GM12878 (cell line): ENCODE measurements at regions not wholly inside any gene's neighbourhood (a gene's known extent, or its start where the extent isn't known, plus 50 kb on each side); places are given as distances from the start of the nearest gene placed in this dataset.

Experiments used
- ATAC-seq: fragments of 200-7000 bp; cut with Tn5 transposase; 3 replicates; pipeline ENCODE4 v1.9.1; 2020; ENCODE audit warnings: mild to moderate bottlenecking, moderate library complexity
- BruUV-seq: library from RNA; stranded (reverse); fragments of 400-500 nt; replicated peaks from 2 replicates; lab custom pipeline; 2021; lab: Mats Ljungman, UMichigan
- CTCF ChIA-PET: fragments of 300-600 bp; sonication (Branson Sonifier 250); formaldehyde crosslinking; extraction: SDS; loops from one replicate; lab custom pipeline; 2021; ENCODE audit warnings: inconsistent platforms; lab: Yijun Ruan, JAX
- POLR2A ChIA-PET: fragments of 350-600 bp; formaldehyde crosslinking; extraction: SDS; loops from one replicate; lab custom pipeline; 2021; ENCODE audit warnings: inconsistent platforms; lab: Charles Lee
- RAD21 ChIA-PET: fragments of 300-600 bp; sonication (Branson Sonifier 250); formaldehyde crosslinking; loops from one replicate; lab custom pipeline; 2023; ENCODE audit warnings: antibody characterized with exemption; ENCODE audit not compliant: unreplicated experiment; lab: Charles Lee
- SMC1A ChIA-PET: fragments of 300-600 bp; sonication (Branson Sonifier 250); formaldehyde crosslinking; loops from one replicate; lab custom pipeline; 2023; ENCODE audit not compliant: unreplicated experiment, uncharacterized antibody; lab: Charles Lee
- DNase-seq: peaks from one replicate; pipeline ENCODE4 v3.0.0-alpha.2; 2011; ENCODE audit warnings: low read depth, low spot score
- FAIRE-seq: peaks from 3 replicates; lab custom pipeline; 2011; peaks lifted over from hg19 to GRCh38; lab: Jason Lieb, UNC
- H2AFZ ChIP-seq: 2 replicates; pipeline ENCODE4 v1.6.0; 2011; ENCODE audit warnings: low read depth, low read length, control low read depth; ENCODE audit not compliant: control insufficient read depth
- H3K27ac ChIP-seq: 2 replicates; pipeline ENCODE4 v1.5.1; 2011; ENCODE audit warnings: control low read depth; ENCODE audit not compliant: control insufficient read depth, insufficient read depth
- H3K27me3 ChIP-seq, 2 experiments: replicated peaks in 1 of 2; 2 replicates each; pipeline versions ENCODE4 v1.6.0 to v1.6.1; 2011; ENCODE audit warnings: low read length in 1 of 2; ENCODE audit not compliant: control insufficient read depth in 2 of 2, insufficient read depth in 2 of 2
- H3K36me3 ChIP-seq, 2 experiments: 2 replicates each; pipeline ENCODE4 v1.5.1; 2011; ENCODE audit warnings: low read length in 1 of 2; ENCODE audit not compliant: control insufficient read depth in 2 of 2, insufficient read depth in 2 of 2
- H3K4me1 ChIP-seq: 2 replicates; pipeline ENCODE4 v1.6.1; 2011; ENCODE audit warnings: mild to moderate bottlenecking, low read length, moderate library complexity, mixed read lengths; ENCODE audit not compliant: control insufficient read depth, insufficient read depth
- H3K4me2 ChIP-seq: 2 replicates; pipeline ENCODE4 v1.6.0; 2011; ENCODE audit warnings: control low read depth; ENCODE audit not compliant: control insufficient read depth, insufficient read depth
- H3K4me3 ChIP-seq: fragments of 200-600 bp; sonication (generic); 2 replicates; pipeline ENCODE4 v1.5.1; 2016
- H3K79me2 ChIP-seq: 2 replicates; pipeline ENCODE4 v1.6.0; 2011; ENCODE audit warnings: low read length; ENCODE audit not compliant: control insufficient read depth, insufficient read depth
- H3K9ac ChIP-seq: 2 replicates; pipeline ENCODE4 v1.8.0; 2011; ENCODE audit warnings: low read length, control low read depth, mixed read lengths; ENCODE audit not compliant: control insufficient read depth, insufficient read depth
- H3K9me3 ChIP-seq: replicated peaks from 3 replicates; pipeline ENCODE4 v1.5.1; 2011; ENCODE audit warnings: mild to moderate bottlenecking, low read length; ENCODE audit not compliant: control insufficient read depth, insufficient read depth
- H4K20me1 ChIP-seq: 2 replicates; pipeline ENCODE4 v1.6.0; 2011; ENCODE audit not compliant: control insufficient read depth, insufficient read depth
- NBN ChIP-seq: fragments of 450-650 bp; IDR thresholded peaks from 2 replicates; pipeline ENCODE4 v1.6.1; 2016
- RAD21 ChIP-seq: IDR thresholded peaks from 2 replicates; pipeline ENCODE4 v1.6.1; 2011; ENCODE audit warnings: mild to moderate bottlenecking, low read depth, low read length, moderate library complexity; ENCODE audit not compliant: insufficient read depth
- SMC3 ChIP-seq: IDR thresholded peaks from 2 replicates; pipeline ENCODE4 v1.6.1; 2011; ENCODE audit warnings: low read length, improper control_type of control experiment, borderline replicate concordance
- TARDBP ChIP-seq: IDR thresholded peaks from 2 replicates; pipeline ENCODE4 v1.6.1; 2016; ENCODE audit warnings: borderline replicate concordance
- ZBTB33 ChIP-seq: fragments of 450-650 bp; IDR thresholded peaks from 2 replicates; pipeline ENCODE4 v1.6.1; 2017; ENCODE audit warnings: mild to moderate bottlenecking
- WGBS: methylation state at CpG from one replicate; pipeline ENCODE4 v1.1.6; 2016; ENCODE audit warnings: low lambda C conversion rate; ENCODE audit not compliant: insufficient replicate concordance, insufficient coverage; ENCODE audit errors: missing lambda C conversion rate; 5-methylcytosine and 5-hydroxymethylcytosine counted together
- in situ Hi-C: fragments of 300-500 bp; cut with MboI; formaldehyde crosslinking; loops from 9 replicates; pipeline ENCODE4 v1.14.3; 2018; ENCODE audit warnings: mixed read lengths
- intact Hi-C: fragments of 100-400 bp; cut with micrococcal nuclease; formaldehyde crosslinking; loops from one replicate; pipeline ENCODE4 v1.14.2; 2022; ENCODE audit not compliant: unreplicated experiment
- TF ChIP-seq, protein P1 (sequence below), 3 experiments: IDR thresholded peaks in 2 of 3; conservative IDR thresholded peaks in 1 of 3; 2 replicates each; pipeline ENCODE4 v1.5.1; 2011; ENCODE audit warnings: low read depth in 3 of 3, low read length in 3 of 3, mild to moderate bottlenecking in 3 of 3, control low read depth in 2 of 3, moderate library complexity in 2 of 3, inconsistent platforms in 1 of 3, mixed read lengths in 1 of 3; ENCODE audit not compliant: control insufficient read depth in 2 of 3, insufficient read depth in 1 of 3; ENCODE audit errors: extremely low read depth in 1 of 3
- TF ChIP-seq, protein P2 (sequence below): fragments of 450-650 bp; IDR thresholded peaks from 2 replicates; pipeline ENCODE4 v1.6.1; 2017; ENCODE audit warnings: mild to moderate bottlenecking, low read depth, inconsistent platforms; ENCODE audit not compliant: poor library complexity, severe bottlenecking

DNA sequence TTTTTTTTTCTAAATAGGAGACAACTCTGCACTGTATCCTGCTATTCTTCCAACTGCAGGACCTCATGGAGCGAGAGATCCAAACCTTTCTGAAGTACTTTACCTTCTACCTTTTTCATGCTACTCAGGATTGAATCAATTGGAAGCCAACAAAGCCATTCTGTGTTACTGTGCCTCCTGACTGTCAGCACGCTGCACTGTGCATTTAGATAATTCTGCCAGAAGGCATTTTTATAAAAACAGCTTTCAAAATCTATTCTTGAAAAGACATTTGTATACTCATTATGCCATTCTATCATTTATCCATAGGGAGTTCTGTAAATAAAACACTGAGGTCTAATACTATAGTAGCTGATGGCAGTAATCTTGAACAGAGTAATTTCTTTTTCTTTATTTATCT, 142.8 kb downstream of the SLIT2 start (continued):
- TF ChIP-seq ZBTB33 (no peak), TARDBP (no peak)

GRCh38 chr4:20395160-20395773, 143.6 kb downstream of the SLIT2 start:
- in situ Hi-C loops (no loop called here), intact Hi-C loops (loop anchor here (1.0 to 10.0 kb wide), 2 partner anchors 290 to 1190 kb away; no protein-coding TSS in a partner anchor)
- POLR2A ChIA-PET, result no interaction called here
- H3K27me3 ChIP-seq, result no peaks in the 10 kb centered on the region
- SMC1A ChIA-PET, result interaction anchor here (0.7 to 1.5 kb wide), 8 partner anchors 13 to 290 kb away, joined by 3 to 5 read pairs (median 3); no protein-coding TSS in a partner anchor
- RAD21 ChIA-PET, result interaction anchor here (0.7 to 1.4 kb wide), 3 partner anchors 34 to 290 kb away, joined by 3 to 6 read pairs (median 4); no protein-coding TSS in a partner anchor
- ATAC-seq (peak; percentile 61; the same call in 2 of the 3 replicates), DNase-seq (no peak), FAIRE-seq (peak; percentile 56)
- H3K9ac ChIP-seq, result no peak overlapping the region
- H3K4me3 ChIP-seq, result no peak overlapping the region
- no TSS peak for BruUV-seq
- no peaks in the 10 kb centered on the region for H3K36me3 ChIP-seq
- H3K9me3 ChIP-seq, result no peaks in the 10 kb centered on the region
- WGBS, result 2% methylated on average over 3 of the region's 3 CpGs
- H3K27ac ChIP-seq, result no peak overlapping the region
- TF ChIP-seq RAD21 (peak; percentile 51), SMC3 (peak; percentile 46; the same call in 1 of the 2 replicates), NBN (no peak)
- TF ChIP-seq, protein P1, sequence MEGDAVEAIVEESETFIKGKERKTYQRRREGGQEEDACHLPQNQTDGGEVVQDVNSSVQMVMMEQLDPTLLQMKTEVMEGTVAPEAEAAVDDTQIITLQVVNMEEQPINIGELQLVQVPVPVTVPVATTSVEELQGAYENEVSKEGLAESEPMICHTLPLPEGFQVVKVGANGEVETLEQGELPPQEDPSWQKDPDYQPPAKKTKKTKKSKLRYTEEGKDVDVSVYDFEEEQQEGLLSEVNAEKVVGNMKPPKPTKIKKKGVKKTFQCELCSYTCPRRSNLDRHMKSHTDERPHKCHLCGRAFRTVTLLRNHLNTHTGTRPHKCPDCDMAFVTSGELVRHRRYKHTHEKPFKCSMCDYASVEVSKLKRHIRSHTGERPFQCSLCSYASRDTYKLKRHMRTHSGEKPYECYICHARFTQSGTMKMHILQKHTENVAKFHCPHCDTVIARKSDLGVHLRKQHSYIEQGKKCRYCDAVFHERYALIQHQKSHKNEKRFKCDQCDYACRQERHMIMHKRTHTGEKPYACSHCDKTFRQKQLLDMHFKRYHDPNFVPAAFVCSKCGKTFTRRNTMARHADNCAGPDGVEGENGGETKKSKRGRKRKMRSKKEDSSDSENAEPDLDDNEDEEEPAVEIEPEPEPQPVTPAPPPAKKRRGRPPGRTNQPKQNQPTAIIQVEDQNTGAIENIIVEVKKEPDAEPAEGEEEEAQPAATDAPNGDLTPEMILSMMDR (IDR thresholded peaks at IDR 0.05 in 2 of 3, conservative IDR thresholded peaks at IDR 0.05 in 1 of 3; ENCODE audit: control insufficient read depth in 2 of 3, extremely low read depth in 1 of 3, insufficient read depth in 1 of 3, low read depth in 3 of 3, low read length in 3 of 3), result peak; percentile 57 to 66 (median 63)
- TF ChIP-seq, protein P2, sequence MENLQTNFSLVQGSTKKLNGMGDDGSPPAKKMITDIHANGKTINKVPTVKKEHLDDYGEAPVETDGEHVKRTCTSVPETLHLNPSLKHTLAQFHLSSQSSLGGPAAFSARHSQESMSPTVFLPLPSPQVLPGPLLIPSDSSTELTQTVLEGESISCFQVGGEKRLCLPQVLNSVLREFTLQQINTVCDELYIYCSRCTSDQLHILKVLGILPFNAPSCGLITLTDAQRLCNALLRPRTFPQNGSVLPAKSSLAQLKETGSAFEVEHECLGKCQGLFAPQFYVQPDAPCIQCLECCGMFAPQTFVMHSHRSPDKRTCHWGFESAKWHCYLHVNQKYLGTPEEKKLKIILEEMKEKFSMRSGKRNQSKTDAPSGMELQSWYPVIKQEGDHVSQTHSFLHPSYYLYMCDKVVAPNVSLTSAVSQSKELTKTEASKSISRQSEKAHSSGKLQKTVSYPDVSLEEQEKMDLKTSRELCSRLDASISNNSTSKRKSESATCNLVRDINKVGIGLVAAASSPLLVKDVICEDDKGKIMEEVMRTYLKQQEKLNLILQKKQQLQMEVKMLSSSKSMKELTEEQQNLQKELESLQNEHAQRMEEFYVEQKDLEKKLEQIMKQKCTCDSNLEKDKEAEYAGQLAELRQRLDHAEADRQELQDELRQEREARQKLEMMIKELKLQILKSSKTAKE, result no peak
- no peak overlapping the region for H2AFZ ChIP-seq
- no peaks in the 10 kb centered on the region for H4K20me1 ChIP-seq
- H3K4me1 ChIP-seq, result no peaks in the 10 kb centered on the region
- no peak overlapping the region for H3K4me2 ChIP-seq
- no peaks in the 10 kb centered on the region for H3K79me2 ChIP-seq
- CTCF ChIA-PET, result interaction anchor here (0.7 to 3.6 kb wide), 18 partner anchors 9 to 1372 kb away, joined by 3 to 30 read pairs (median 4); no protein-coding TSS in a partner anchor
